Erythroblast (primary cell): ENCODE measurements at regions not wholly inside any gene's neighbourhood (a gene's known extent, or its start where the extent isn't known, plus 50 kb on each side); places are given as distances from the start of the nearest gene placed in this dataset.

Experiments used
- GATA1 ChIP-seq: IDR thresholded peaks from 2 replicates; pipeline ENCODE4 v1.6.1; 2011; ENCODE audit warnings: low read depth, mild to moderate bottlenecking, control low read depth, low read length, moderate library complexity
- POLR2A ChIP-seq: IDR thresholded peaks from 2 replicates; pipeline ENCODE4 v1.6.1; 2011; ENCODE audit warnings: mild to moderate bottlenecking, low read length

GRCh38 chr1:14529475-14529874, 69.0 kb upstream of the KAZN start:
- TF ChIP-seq POLR2A: no peak
- TF ChIP-seq GATA1: no peak
